ENCODE measurements at regions not wholly inside any gene's neighbourhood (a gene's known extent, or its start where the extent isn't known, plus 50 kb on each side); places are given as distances from the start of the nearest gene placed in this dataset.

GRCh38 chr7:79615871-79616640 is 162.6 kb upstream of the MAGI2 start:
- Histone ChIP-seq H2AFZ (ENCODE audit: insufficient read depth, low read depth, low read length, poor library complexity, severe bottlenecking) (no peak overlapping the region), H3K4me3 (ENCODE audit: control extremely low read depth in 1 of 5, extremely low read depth in 1 of 5, insufficient read depth in 1 of 5, low read depth in 2 of 5, low read length in 4 of 5) (no peak overlapping the region), H3K9ac (ENCODE audit: low read length) (no peak overlapping the region), H3K4me2 (replicated peaks; ENCODE audit: low read depth, low read length, poor library complexity, severe bottlenecking) (no peak overlapping the region), H3K79me2 (ENCODE audit: control insufficient read depth, insufficient read depth, low read length) (no peaks in the 10 kb centered on the region), H4K20me1 (ENCODE audit: control insufficient read depth, insufficient read depth, low read length, poor library complexity, severe bottlenecking) (no peaks in the 10 kb centered on the region), H3K36me3 (replicated peaks in 1 of 2; ENCODE audit: control extremely low read depth in 1 of 2, control insufficient read depth in 1 of 2, extremely low read depth in 1 of 2, insufficient read depth in 2 of 2, low read length in 1 of 2) (no peaks in the 10 kb centered on the region), H3K27me3 (replicated peaks in 1 of 4; ENCODE audit: control extremely low read depth in 1 of 4, control insufficient read depth in 3 of 4, insufficient read depth in 4 of 4, low read length in 3 of 4) (no peaks in the 10 kb centered on the region), H3K9me3 (ENCODE audit: control extremely low read depth in 1 of 3, control insufficient read depth in 2 of 3, insufficient read depth in 1 of 3, low read length in 2 of 3) (peaks cover 0 to 9% (median 0%) of the 10 kb centered on the region in 3 donors), H3K4me1 (ENCODE audit: control insufficient read depth in 2 of 2, insufficient read depth in 2 of 2, low read length in 2 of 2) (no peaks in the 10 kb centered on the region), H3K27ac (ENCODE audit: low read length in 2 of 2) (no peak overlapping the region)
- TF ChIP-seq EZH2 (IDR thresholded peaks at IDR 0.05; ENCODE audit: borderline replicate concordance, insufficient read depth, low read depth, low read length, poor library complexity, severe bottlenecking), result no peak
- no peak for TF ChIP-seq CTCF (IDR thresholded peaks at IDR 0.05)
- ATAC-seq (ENCODE audit: low read depth), result no peak
- 96% methylated on average over 6 of the region's 10 CpGs for WGBS (ENCODE audit: insufficient coverage)
- ChIA-PET POLR2A (no interaction called here), CTCF (no interaction called here)
- no peak overlapping the region for H3K27ac Mint-ChIP-seq
- H3K4me1 Mint-ChIP-seq, result no peaks in the 10 kb centered on the region
- H3K9me3 Mint-ChIP-seq (ENCODE audit: insufficient read depth), result peaks cover 7% of the 10 kb centered on the region
- no peak for DNase-seq
- intact Hi-C loops (cut with micrococcal nuclease), result no loop called here
- no peak overlapping the region for H3K4me3 Mint-ChIP-seq
- H3K27me3 Mint-ChIP-seq, result no peaks in the 10 kb centered on the region

GRCh38 chr7:79615466-79615865 is 162.0 kb upstream of the MAGI2 start:
- Histone ChIP-seq H4K20me1 (ENCODE audit: control insufficient read depth, insufficient read depth, low read length, poor library complexity, severe bottlenecking) (no peaks in the 10 kb centered on the region), H3K4me3 (ENCODE audit: control extremely low read depth in 1 of 5, extremely low read depth in 1 of 5, insufficient read depth in 1 of 5, low read depth in 2 of 5, low read length in 4 of 5) (no peak overlapping the region), H3K4me2 (replicated peaks; ENCODE audit: low read depth, low read length, poor library complexity, severe bottlenecking) (no peak overlapping the region), H3K27ac (ENCODE audit: low read length in 2 of 2) (no peak overlapping the region), H3K9me3 (ENCODE audit: control extremely low read depth in 1 of 3, control insufficient read depth in 2 of 3, insufficient read depth in 1 of 3, low read length in 2 of 3) (peaks cover 0 to 9% (median 0%) of the 10 kb centered on the region in 3 donors), H3K79me2 (ENCODE audit: control insufficient read depth, insufficient read depth, low read length) (no peaks in the 10 kb centered on the region), H3K27me3 (replicated peaks in 1 of 4; ENCODE audit: control extremely low read depth in 1 of 4, control insufficient read depth in 3 of 4, insufficient read depth in 4 of 4, low read length in 3 of 4) (no peaks in the 10 kb centered on the region), H2AFZ (ENCODE audit: insufficient read depth, low read depth, low read length, poor library complexity, severe bottlenecking) (no peak overlapping the region), H3K9ac (ENCODE audit: low read length) (no peak overlapping the region), H3K4me1 (ENCODE audit: control insufficient read depth in 2 of 2, insufficient read depth in 2 of 2, low read length in 2 of 2) (no peaks in the 10 kb centered on the region), H3K36me3 (replicated peaks in 1 of 2; ENCODE audit: control extremely low read depth in 1 of 2, control insufficient read depth in 1 of 2, extremely low read depth in 1 of 2, insufficient read depth in 2 of 2, low read length in 1 of 2) (no peaks in the 10 kb centered on the region)
- ChIA-PET CTCF (no interaction called here), POLR2A (no interaction called here)
- WGBS (ENCODE audit: insufficient coverage), result no CpG with 5 or more reads among the region's 3 CpGs
- TF ChIP-seq CTCF (IDR thresholded peaks at IDR 0.05) (no peak), EZH2 (IDR thresholded peaks at IDR 0.05; ENCODE audit: borderline replicate concordance, insufficient read depth, low read depth, low read length, poor library complexity, severe bottlenecking) (no peak)
- H3K27ac Mint-ChIP-seq, result no peak overlapping the region
- no peaks in the 10 kb centered on the region for H3K27me3 Mint-ChIP-seq
- H3K4me3 Mint-ChIP-seq, result no peak overlapping the region
- DNase-seq, result no peak
- no peak for ATAC-seq (ENCODE audit: low read depth)
- no peaks in the 10 kb centered on the region for H3K4me1 Mint-ChIP-seq
- intact Hi-C loops (cut with micrococcal nuclease), result no loop called here
- H3K9me3 Mint-ChIP-seq (ENCODE audit: insufficient read depth), result peaks cover 7% of the 10 kb centered on the region

Data from B cell (primary cell).